Upper lobe of right lung (tissue), 1 donor: ENCODE measurements at regions not wholly inside any gene's neighbourhood (a gene's known extent, or its start where the extent isn't known, plus 50 kb on each side); places are given as distances from the start of the nearest gene placed in this dataset.

Source experiments
- ATAC-seq: fragments of 200-7000 bp; cut with Tn5 transposase; one replicate; pipeline ENCODE4 v1.9.1; 2020; ENCODE audit warnings: mild to moderate bottlenecking, moderate library complexity
- DNase-seq: peaks from one replicate; pipeline ENCODE4 v3.0.0-alpha.2; 2020
- H3K27ac ChIP-seq: fragments of 200-600 bp; one replicate; pipeline ENCODE4 v1.8.0; 2022
- H3K27me3 ChIP-seq: fragments of 200-600 bp; one replicate; pipeline ENCODE4 v1.8.0; 2022; ENCODE audit warnings: mild to moderate bottlenecking
- H3K36me3 ChIP-seq: fragments of 200-600 bp; one replicate; pipeline ENCODE4 v1.8.0; 2022
- H3K4me1 ChIP-seq: fragments of 200-600 bp; one replicate; pipeline ENCODE4 v1.8.0; 2022
- H3K4me3 ChIP-seq: fragments of 200-600 bp; one replicate; pipeline ENCODE4 v1.8.0; 2022; ENCODE audit warnings: mild to moderate bottlenecking
- H3K9me3 ChIP-seq: fragments of 200-600 bp; one replicate; pipeline ENCODE4 v1.8.0; 2022
- intact Hi-C: fragments of 100-400 bp; cut with DNase I; formaldehyde crosslinking; loops from one replicate; pipeline ENCODE4 v1.11.0; 2022
- TF ChIP-seq, protein P1 (sequence below): fragments of 200-600 bp; IDR thresholded peaks from one replicate; pipeline ENCODE4 v1.8.0; 2022; ENCODE audit warnings: antibody characterized with exemption
- donor health status: DM: no; HTN: yes; CAD: no; lungs with severe emphysema.

DNA sequence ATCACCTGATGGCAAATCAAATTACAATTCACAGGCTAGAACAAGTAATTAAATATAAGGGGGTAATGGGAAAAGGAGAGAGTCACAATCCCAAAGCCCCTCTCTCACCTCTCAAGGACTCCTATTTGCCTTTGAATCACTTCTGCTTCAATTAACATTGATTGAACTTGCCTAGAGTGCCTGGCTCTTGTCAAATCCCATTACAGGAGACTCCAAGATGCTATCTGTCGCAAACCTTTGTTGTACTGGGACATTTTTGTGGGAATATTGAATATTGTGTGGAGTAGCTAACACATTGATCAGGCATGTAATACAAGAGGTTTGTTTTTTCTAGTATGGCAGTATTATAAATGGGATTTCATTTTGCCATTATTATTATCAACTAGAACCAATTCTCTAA, 412.8 kb upstream of the AZI2 start:
- no peak for ATAC-seq
- Histone ChIP-seq H3K4me1 (no peaks in the 10 kb centered on the region), H3K4me3 (no peak overlapping the region), H3K27ac (no peak overlapping the region), H3K36me3 (no peaks in the 10 kb centered on the region), H3K27me3 (no peaks in the 10 kb centered on the region), H3K9me3 (no peaks in the 10 kb centered on the region)
- no peak for DNase-seq
- intact Hi-C loops, result no loop called here
- TF ChIP-seq, protein P1, sequence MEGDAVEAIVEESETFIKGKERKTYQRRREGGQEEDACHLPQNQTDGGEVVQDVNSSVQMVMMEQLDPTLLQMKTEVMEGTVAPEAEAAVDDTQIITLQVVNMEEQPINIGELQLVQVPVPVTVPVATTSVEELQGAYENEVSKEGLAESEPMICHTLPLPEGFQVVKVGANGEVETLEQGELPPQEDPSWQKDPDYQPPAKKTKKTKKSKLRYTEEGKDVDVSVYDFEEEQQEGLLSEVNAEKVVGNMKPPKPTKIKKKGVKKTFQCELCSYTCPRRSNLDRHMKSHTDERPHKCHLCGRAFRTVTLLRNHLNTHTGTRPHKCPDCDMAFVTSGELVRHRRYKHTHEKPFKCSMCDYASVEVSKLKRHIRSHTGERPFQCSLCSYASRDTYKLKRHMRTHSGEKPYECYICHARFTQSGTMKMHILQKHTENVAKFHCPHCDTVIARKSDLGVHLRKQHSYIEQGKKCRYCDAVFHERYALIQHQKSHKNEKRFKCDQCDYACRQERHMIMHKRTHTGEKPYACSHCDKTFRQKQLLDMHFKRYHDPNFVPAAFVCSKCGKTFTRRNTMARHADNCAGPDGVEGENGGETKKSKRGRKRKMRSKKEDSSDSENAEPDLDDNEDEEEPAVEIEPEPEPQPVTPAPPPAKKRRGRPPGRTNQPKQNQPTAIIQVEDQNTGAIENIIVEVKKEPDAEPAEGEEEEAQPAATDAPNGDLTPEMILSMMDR, result no peak

DNA sequence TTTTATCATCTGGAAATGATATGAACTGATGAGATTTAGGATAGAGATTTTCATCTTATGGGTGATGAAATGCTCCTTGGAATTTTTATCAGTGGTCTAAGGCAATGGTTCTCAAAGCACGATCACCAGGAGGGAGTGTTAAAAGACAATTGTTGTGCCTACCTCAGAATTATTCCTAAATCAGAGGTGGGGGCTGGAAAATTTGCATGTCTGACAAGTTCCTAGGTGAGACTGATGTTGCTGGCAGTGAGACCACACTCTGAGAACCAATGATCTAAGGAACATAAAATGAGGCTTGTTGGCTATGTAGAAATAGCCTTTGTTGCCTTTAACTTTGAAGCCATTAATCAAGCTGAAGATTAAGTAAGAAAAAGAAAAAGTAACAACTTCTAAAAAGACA, 416.6 kb upstream of the AZI2 start:
- no peak overlapping the region for H3K4me3 ChIP-seq
- no peaks in the 10 kb centered on the region for H3K27me3 ChIP-seq
- intact Hi-C loops, result no loop called here
- ATAC-seq (no peak), DNase-seq (no peak)
- no peaks in the 10 kb centered on the region for H3K9me3 ChIP-seq
- no peaks in the 10 kb centered on the region for H3K36me3 ChIP-seq
- no peak overlapping the region for H3K27ac ChIP-seq
- TF ChIP-seq, protein P1, result no peak
- H3K4me1 ChIP-seq, result no peaks in the 10 kb centered on the region

DNA sequence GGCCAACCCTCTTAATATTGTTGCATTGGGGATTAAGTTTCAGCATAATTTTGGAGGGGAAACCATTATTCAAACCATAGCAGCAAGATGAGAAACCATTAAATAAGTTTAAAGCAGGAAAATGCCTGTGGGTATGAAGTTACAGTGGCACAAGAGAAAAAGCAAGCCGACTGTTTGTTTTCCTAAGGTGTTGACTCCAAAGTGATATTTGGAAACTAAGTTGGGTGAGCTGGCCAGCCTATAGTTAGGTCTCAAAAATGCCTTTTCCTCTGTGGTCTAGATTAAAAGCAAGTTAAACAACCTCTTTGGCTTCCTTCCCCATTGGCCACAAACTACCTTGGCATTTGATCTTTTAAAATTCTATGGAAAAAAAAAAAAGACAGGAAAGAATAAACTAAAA, 419.8 kb upstream of the AZI2 start:
- ATAC-seq, result no peak
- Histone ChIP-seq H3K27ac (no peak overlapping the region), H3K9me3 (peaks cover 9% of the 10 kb centered on the region), H3K4me1 (no peaks in the 10 kb centered on the region), H3K27me3 (no peaks in the 10 kb centered on the region), H3K4me3 (no peak overlapping the region), H3K36me3 (no peaks in the 10 kb centered on the region)
- intact Hi-C loops, result no loop called here
- TF ChIP-seq, protein P1, result no peak
- no peak for DNase-seq

DNA sequence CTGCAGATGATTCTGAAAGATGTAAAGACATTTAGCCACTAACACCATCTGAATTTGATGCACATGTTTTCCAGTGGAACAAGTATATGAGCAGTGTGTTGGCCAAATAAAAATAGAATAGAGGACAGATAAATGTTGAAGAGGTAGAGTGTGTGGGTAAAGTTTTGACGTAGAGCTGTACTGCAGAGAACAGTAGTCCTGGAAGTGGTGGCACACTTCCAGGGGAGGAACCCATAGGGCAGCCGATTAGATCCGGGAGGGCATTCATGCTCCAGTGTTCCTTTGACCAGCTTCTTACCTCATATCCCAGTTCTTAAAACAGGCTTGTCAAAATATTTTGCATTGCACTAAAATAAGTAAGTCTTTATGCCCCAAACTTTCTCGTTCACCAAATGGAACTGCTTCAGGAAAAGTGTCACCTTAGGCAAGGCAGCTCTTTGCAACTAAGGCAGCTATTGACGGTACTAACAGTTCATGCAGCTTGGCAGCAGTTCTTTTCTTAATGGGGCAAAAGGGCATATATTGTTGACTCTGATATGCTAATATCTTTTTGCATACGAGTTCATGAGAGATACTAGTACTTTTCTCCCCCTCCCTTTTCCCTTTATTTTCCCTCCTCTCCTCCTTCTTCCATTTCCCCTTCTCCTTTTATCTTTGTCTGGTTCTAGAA, 429.3 kb upstream of the AZI2 start:
- no peak for DNase-seq
- TF ChIP-seq, protein P1, result no peak
- ATAC-seq, result no peak
- intact Hi-C loops, result no loop called here
- Histone ChIP-seq H3K27ac (no peak overlapping the region), H3K9me3 (no peaks in the 10 kb centered on the region), H3K27me3 (no peaks in the 10 kb centered on the region), H3K4me1 (no peaks in the 10 kb centered on the region), H3K36me3 (no peaks in the 10 kb centered on the region), H3K4me3 (no peak overlapping the region)

DNA sequence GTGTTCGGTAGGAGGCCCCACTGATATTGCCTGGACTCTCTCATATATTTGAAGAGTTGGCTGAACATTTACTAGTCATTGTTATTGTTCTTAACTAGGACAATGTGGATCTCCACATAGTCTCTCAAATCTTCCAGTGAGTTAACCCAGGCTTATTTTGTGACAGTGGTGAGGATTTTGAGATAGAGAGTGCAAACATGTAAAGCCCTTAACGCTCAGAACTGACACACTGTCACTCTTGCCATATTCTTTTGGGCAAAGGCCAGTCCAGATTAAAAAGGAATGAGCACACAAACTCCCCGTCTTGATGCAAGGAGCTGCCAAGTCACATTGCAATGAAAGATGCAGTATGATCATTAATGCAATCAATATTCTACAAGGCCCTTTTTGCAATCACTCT, 431.9 kb upstream of the AZI2 start:
- Histone ChIP-seq H3K4me1 (no peaks in the 10 kb centered on the region), H3K27ac (no peak overlapping the region), H3K9me3 (no peaks in the 10 kb centered on the region), H3K4me3 (no peak overlapping the region), H3K36me3 (no peaks in the 10 kb centered on the region), H3K27me3 (no peaks in the 10 kb centered on the region)
- ATAC-seq, result no peak
- DNase-seq, result no peak
- TF ChIP-seq, protein P1, result no peak
- intact Hi-C loops, result no loop called here

DNA sequence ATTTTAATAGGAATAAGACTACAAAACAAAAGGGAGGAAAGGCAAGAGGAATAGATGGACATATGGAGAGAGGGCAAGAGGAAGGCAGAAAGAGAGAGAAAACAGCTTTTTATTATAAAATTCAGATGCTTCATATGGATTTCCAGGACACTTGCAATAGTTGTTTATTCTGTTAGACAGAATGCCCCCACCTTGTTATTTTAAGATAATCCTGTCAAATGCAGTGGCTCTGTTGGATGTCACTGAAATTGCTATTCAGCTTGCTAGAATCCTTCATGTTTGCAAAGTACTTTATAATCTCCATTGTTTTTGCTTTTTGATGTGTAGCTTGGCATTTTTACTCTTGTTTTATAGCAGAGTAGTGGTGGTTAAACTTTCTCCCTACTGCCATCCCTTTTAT, 432.4 kb upstream of the AZI2 start:
- intact Hi-C loops, result no loop called here
- DNase-seq, result no peak
- no peak for ATAC-seq
- Histone ChIP-seq H3K4me1 (no peaks in the 10 kb centered on the region), H3K27me3 (no peaks in the 10 kb centered on the region), H3K4me3 (no peak overlapping the region), H3K27ac (no peak overlapping the region), H3K36me3 (no peaks in the 10 kb centered on the region), H3K9me3 (no peaks in the 10 kb centered on the region)
- TF ChIP-seq, protein P1, result no peak
